ENCODE measurements at regions not wholly inside any gene's neighbourhood (a gene's known extent, or its start where the extent isn't known, plus 50 kb on each side); places are given as distances from the start of the nearest gene placed in this dataset.

DNA sequence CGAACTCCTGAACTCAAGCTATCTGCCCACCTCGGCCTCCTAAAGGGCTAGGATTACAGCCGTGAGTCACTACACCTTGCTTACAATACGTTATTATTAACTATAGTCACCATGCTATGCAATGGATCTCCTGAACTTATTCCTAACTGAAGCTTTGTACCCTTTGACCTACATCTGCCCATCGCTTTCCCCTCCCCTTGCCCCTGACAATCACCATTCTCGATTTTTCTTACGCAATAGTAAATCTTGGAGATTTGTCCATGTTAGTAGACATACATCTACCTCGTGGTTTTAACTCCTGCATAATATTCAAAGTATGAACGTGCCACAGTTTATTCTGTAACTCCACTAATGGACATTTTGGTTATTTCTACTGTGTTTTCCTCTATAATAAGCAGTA lies 120.6 kb downstream of the NPIPB5 start (continued):
- no peak for TF ChIP-seq ETV1 (tag; conservative IDR thresholded peaks at IDR 0.05; ENCODE audit: low read depth)
- no peak for TF ChIP-seq ZNF57 (CRISPR knock-in tag; IDR thresholded peaks at IDR 0.05)
- no peak for TF ChIP-seq HNRNPH1 (optimal IDR thresholded peaks at IDR 0.05; ENCODE audit: low read depth, low read length)
- TF ChIP-seq ZNF384 (IDR thresholded peaks at IDR 0.05; ENCODE audit: low read depth, low read length): no peak
- no peak for TF ChIP-seq SLC30A9 (CRISPR knock-in tag; IDR thresholded peaks at IDR 0.05)
- TF ChIP-seq, protein P1, sequence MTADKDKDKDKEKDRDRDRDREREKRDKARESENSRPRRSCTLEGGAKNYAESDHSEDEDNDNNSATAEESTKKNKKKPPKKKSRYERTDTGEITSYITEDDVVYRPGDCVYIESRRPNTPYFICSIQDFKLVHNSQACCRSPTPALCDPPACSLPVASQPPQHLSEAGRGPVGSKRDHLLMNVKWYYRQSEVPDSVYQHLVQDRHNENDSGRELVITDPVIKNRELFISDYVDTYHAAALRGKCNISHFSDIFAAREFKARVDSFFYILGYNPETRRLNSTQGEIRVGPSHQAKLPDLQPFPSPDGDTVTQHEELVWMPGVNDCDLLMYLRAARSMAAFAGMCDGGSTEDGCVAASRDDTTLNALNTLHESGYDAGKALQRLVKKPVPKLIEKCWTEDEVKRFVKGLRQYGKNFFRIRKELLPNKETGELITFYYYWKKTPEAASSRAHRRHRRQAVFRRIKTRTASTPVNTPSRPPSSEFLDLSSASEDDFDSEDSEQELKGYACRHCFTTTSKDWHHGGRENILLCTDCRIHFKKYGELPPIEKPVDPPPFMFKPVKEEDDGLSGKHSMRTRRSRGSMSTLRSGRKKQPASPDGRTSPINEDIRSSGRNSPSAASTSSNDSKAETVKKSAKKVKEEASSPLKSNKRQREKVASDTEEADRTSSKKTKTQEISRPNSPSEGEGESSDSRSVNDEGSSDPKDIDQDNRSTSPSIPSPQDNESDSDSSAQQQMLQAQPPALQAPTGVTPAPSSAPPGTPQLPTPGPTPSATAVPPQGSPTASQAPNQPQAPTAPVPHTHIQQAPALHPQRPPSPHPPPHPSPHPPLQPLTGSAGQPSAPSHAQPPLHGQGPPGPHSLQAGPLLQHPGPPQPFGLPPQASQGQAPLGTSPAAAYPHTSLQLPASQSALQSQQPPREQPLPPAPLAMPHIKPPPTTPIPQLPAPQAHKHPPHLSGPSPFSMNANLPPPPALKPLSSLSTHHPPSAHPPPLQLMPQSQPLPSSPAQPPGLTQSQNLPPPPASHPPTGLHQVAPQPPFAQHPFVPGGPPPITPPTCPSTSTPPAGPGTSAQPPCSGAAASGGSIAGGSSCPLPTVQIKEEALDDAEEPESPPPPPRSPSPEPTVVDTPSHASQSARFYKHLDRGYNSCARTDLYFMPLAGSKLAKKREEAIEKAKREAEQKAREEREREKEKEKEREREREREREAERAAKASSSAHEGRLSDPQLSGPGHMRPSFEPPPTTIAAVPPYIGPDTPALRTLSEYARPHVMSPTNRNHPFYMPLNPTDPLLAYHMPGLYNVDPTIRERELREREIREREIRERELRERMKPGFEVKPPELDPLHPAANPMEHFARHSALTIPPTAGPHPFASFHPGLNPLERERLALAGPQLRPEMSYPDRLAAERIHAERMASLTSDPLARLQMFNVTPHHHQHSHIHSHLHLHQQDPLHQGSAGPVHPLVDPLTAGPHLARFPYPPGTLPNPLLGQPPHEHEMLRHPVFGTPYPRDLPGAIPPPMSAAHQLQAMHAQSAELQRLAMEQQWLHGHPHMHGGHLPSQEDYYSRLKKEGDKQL (CRISPR knock-in tag; IDR thresholded peaks at IDR 0.05; ENCODE audit: borderline replicate concordance): no peak
- TF ChIP-seq SRSF7 (optimal IDR thresholded peaks at IDR 0.05; ENCODE audit: low read depth, low read length): no peak
- peak; percentile 86 for TF ChIP-seq CEBPB (tag; IDR thresholded peaks at IDR 0.05)

All from K562 (cell line).